ENCODE measurements at regions not wholly inside any gene's neighbourhood (a gene's known extent, or its start where the extent isn't known, plus 50 kb on each side); places are given as distances from the start of the nearest gene placed in this dataset.
"Not testable (repeated sequence)": the region's sequence is repeated elsewhere in the genome, so short reads cannot be mapped to it uniquely, and the experiment has no call there.

- no peak for DNase-seq
These were observed 127.2 kb upstream of the IER5L start for GRCh38 chr9:129305246-129305645.

- no peak for DNase-seq
These were observed 123.9 kb upstream of the IER5L start for GRCh38 chr9:129301941-129302340.

- not testable (repeated sequence) for DNase-seq
These were observed 118.1 kb upstream of the IER5L start for GRCh38 chr9:129296195-129296594.

GRCh38 chr9:129291041-129291501, 113.0 kb upstream of the IER5L start:
- no peak for DNase-seq

GRCh38 chr9:129290606-129291005, 112.5 kb upstream of the IER5L start:
- DNase-seq: no peak

GRCh38 chr9:129289883-129290282, 111.8 kb upstream of the IER5L start:
- DNase-seq: no peak

- no peak for DNase-seq
These were observed 111.2 kb upstream of the IER5L start for GRCh38 chr9:129289131-129289731.

GRCh38 chr9:129287619-129288305, 109.7 kb upstream of the IER5L start:
- DNase-seq: no peak

GRCh38 chr9:129285979-129286772, 108.1 kb upstream of the IER5L start:
- no peak for DNase-seq

- no peak for DNase-seq
These were observed 107.3 kb upstream of the IER5L start for GRCh38 chr9:129285382-129285781.

GRCh38 chr9:129284607-129285291, 106.7 kb upstream of the IER5L start:
- no peak for DNase-seq

GRCh38 chr9:129283705-129284606, 105.9 kb upstream of the IER5L start:
- no peak for DNase-seq

- DNase-seq: no peak
These were observed 105.2 kb upstream of the IER5L start for GRCh38 chr9:129283291-129283691.

- no peak for DNase-seq
These were observed 104.7 kb upstream of the IER5L start for GRCh38 chr9:129282731-129283211.

- no peak for DNase-seq
These were observed 104.2 kb upstream of the IER5L start for GRCh38 chr9:129282272-129282671.

- DNase-seq: no peak
These were observed 103.6 kb upstream of the IER5L start for GRCh38 chr9:129281506-129282145.

GRCh38 chr9:129280623-129281271, 102.7 kb upstream of the IER5L start:
- DNase-seq: no peak

GRCh38 chr9:129280236-129280622, 102.2 kb upstream of the IER5L start:
- no peak for DNase-seq

GRCh38 chr9:129278391-129279237, 100.6 kb upstream of the IER5L start:
- DNase-seq: no peak
